ENCODE measurements at regions not wholly inside any gene's neighbourhood (a gene's known extent, or its start where the extent isn't known, plus 50 kb on each side); places are given as distances from the start of the nearest gene placed in this dataset.
A peak's percentile ranks its signal among the peaks of the same experiment; 100 is the strongest.

- H3K9me1 ChIP-seq (ENCODE audit: insufficient read depth, low read length), result no peaks in the 10 kb centered on the region
- no peak overlapping the region for H3K27ac ChIP-seq (ENCODE audit: insufficient read depth, low read length)
- dilution Hi-C loops (cut with HindIII; ENCODE audit: low sequenced_read_pairs, unreplicated experiment), result no loop called here
Observed at GRCh38 chrX:118228456-118228855, 111.8 kb upstream of the KLHL13 start.

More at GRCh38 chrX:118228456-118228855, 111.8 kb upstream of the KLHL13 start:
- no peak overlapping the region for H3K4me3 ChIP-seq (ENCODE audit: insufficient read depth, low read depth, low read length)
- H3K18ac ChIP-seq (ENCODE audit: low read depth, low read length), result no peak overlapping the region
- no peak for TF ChIP-seq RCOR1 (IDR thresholded peaks at IDR 0.05; ENCODE audit: insufficient replicate concordance, low read length)
- TF ChIP-seq RFX5 (IDR thresholded peaks at IDR 0.05; ENCODE audit: low read depth, low read length), result no peak
- H2AFZ ChIP-seq (replicated peaks; ENCODE audit: low read length, poor library complexity), result no peak overlapping the region
- no peak for DNase-seq
- no peak overlapping the region for H4K5ac ChIP-seq (ENCODE audit: low read depth, low read length)
- no peaks in the 10 kb centered on the region for H3K79me1 ChIP-seq (ENCODE audit: low read depth in 1 of 2, low read length in 2 of 2)
- BruUV-seq (replicated peaks), result no TSS peak
- CTCF ChIA-PET, result no interaction called here
- no peak overlapping the region for H3K9ac ChIP-seq (ENCODE audit: low read depth, low read length)
- ATAC-seq (ENCODE audit: low read depth), result no peak
- H2AK5ac ChIP-seq (ENCODE audit: low read depth, low read length), result no peak overlapping the region
- no peak overlapping the region for H4K91ac ChIP-seq (ENCODE audit: insufficient read depth, low read depth, low read length)
- no peaks in the 10 kb centered on the region for H3K36me3 ChIP-seq (ENCODE audit: control insufficient read depth, insufficient read depth, low read length)
- in situ Hi-C loops (cut with MboI; ENCODE audit: low sequenced_read_pairs) (no loop called here), intact Hi-C loops (cut with micrococcal nuclease) (loop anchor here (10.0 kb wide), 1 partner anchor 114 kb away; the partner anchor contains the start of gene KLHL13)
- H3K27me3 ChIP-seq (ENCODE audit: control insufficient read depth, insufficient read depth, low read length), result no peaks in the 10 kb centered on the region
- H2AK9ac ChIP-seq (replicated peaks; ENCODE audit: low read depth, low read length, poor library complexity), result no peak overlapping the region
- no peak overlapping the region for H3K4me2 ChIP-seq (ENCODE audit: low read depth, low read length)
- no peak overlapping the region for H3K56ac ChIP-seq (ENCODE audit: extremely low read depth, insufficient read depth, low read length)
- no peak overlapping the region for H2BK120ac ChIP-seq (ENCODE audit: low read depth, low read length)
- H3K4ac ChIP-seq (ENCODE audit: low read depth, low read length), result no peak overlapping the region
- H3K23ac ChIP-seq (ENCODE audit: low read depth, low read length), result no peak overlapping the region
- H3K9me3 ChIP-seq (ENCODE audit: control insufficient read depth, insufficient read depth, low read length), result no peaks in the 10 kb centered on the region
- H2BK20ac ChIP-seq (ENCODE audit: low read depth, low read length), result 0 out of 2 replicates have a peak overlapping the region, but pooled peaks have one; percentile 14
- POLR2A ChIA-PET (ENCODE audit: unreplicated experiment), result no interaction called here
- no peaks in the 10 kb centered on the region for H4K20me1 ChIP-seq (ENCODE audit: insufficient read depth, low read length)
- no peak overlapping the region for H2BK5ac ChIP-seq (ENCODE audit: low read depth, low read length, poor library complexity, severe bottlenecking)
- no CpG with 5 or more reads among the region's 1 CpG for WGBS, 2 experiments (ENCODE audit: extremely low coverage in 2 of 2, insufficient read length in 1 of 2)
- H3K14ac ChIP-seq (replicated peaks; ENCODE audit: low read depth, low read length), result no peak overlapping the region
- H4K8ac ChIP-seq (ENCODE audit: low read depth in 2 of 2, low read length in 2 of 2), result no peak overlapping the region
- H3K4me1 ChIP-seq (ENCODE audit: control insufficient read depth, insufficient read depth, low read length), result no peaks in the 10 kb centered on the region
- no peak overlapping the region for H2BK15ac ChIP-seq (ENCODE audit: low read depth, low read length)

Measured in IMR-90 (cell line).